ENCODE measurements at regions not wholly inside any gene's neighbourhood (a gene's known extent, or its start where the extent isn't known, plus 50 kb on each side); places are given as distances from the start of the nearest gene placed in this dataset.

GRCh38 chr15:97461226-97461625 is 499.3 kb upstream of the ARRDC4 start (continued):
- TF ChIP-seq AFF4 (CRISPR knock-in tag; IDR thresholded peaks at IDR 0.05; ENCODE audit: borderline replicate concordance): no peak
- TF ChIP-seq ATF2 (CRISPR knock-in tag; IDR thresholded peaks at IDR 0.05; ENCODE audit: borderline replicate concordance, low read depth): no peak
- TF ChIP-seq, protein P1, sequence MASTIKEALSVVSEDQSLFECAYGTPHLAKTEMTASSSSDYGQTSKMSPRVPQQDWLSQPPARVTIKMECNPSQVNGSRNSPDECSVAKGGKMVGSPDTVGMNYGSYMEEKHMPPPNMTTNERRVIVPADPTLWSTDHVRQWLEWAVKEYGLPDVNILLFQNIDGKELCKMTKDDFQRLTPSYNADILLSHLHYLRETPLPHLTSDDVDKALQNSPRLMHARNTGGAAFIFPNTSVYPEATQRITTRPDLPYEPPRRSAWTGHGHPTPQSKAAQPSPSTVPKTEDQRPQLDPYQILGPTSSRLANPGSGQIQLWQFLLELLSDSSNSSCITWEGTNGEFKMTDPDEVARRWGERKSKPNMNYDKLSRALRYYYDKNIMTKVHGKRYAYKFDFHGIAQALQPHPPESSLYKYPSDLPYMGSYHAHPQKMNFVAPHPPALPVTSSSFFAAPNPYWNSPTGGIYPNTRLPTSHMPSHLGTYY (CRISPR knock-in tag; IDR thresholded peaks at IDR 0.05): no peak
- TF ChIP-seq HMGA2 (CRISPR knock-in tag; IDR thresholded peaks at IDR 0.05): no peak
- TF ChIP-seq, protein P2, sequence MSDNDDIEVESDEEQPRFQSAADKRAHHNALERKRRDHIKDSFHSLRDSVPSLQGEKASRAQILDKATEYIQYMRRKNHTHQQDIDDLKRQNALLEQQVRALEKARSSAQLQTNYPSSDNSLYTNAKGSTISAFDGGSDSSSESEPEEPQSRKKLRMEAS (CRISPR knock-in tag; IDR thresholded peaks at IDR 0.05): no peak
- TF ChIP-seq CBFB (CRISPR knock-in tag; IDR thresholded peaks at IDR 0.05; ENCODE audit: low read depth): no peak
- TF ChIP-seq NR2C2 (CRISPR knock-in tag; IDR thresholded peaks at IDR 0.05): no peak
- no peak for TF ChIP-seq ZNF423 (CRISPR knock-in tag; IDR thresholded peaks at IDR 0.05)
- no peak for TF ChIP-seq IRF2 (CRISPR knock-in tag; IDR thresholded peaks at IDR 0.05; ENCODE audit: borderline replicate concordance, low read depth)

- no peak for ATAC-seq
- Mint-ChIP-seq H3K4me3 (no peak overlapping the region), H3K27ac (no peak overlapping the region), H3K27me3 (ENCODE audit: low read depth) (no peaks in the 10 kb centered on the region), H3K9me3 (no peaks in the 10 kb centered on the region), H3K4me1 (no peaks in the 10 kb centered on the region), H3K36me3 (no peaks in the 10 kb centered on the region)
- ChIA-PET POLR2A (no interaction called here), CTCF (no interaction called here)
- TF ChIP-seq E2F5 (CRISPR knock-in tag; IDR thresholded peaks at IDR 0.05) (no peak), KAT7 (CRISPR knock-in tag; IDR thresholded peaks at IDR 0.05; ENCODE audit: borderline replicate concordance) (no peak), ZNF281 (CRISPR knock-in tag; IDR thresholded peaks at IDR 0.05) (no peak), AFF4 (CRISPR knock-in tag; IDR thresholded peaks at IDR 0.05; ENCODE audit: borderline replicate concordance) (no peak), SP1 (CRISPR knock-in tag; conservative IDR thresholded peaks at IDR 0.05) (no peak), NFATC4 (CRISPR knock-in tag; IDR thresholded peaks at IDR 0.05) (no peak), ETV6 (CRISPR knock-in tag; IDR thresholded peaks at IDR 0.05) (no peak), GABPB1 (CRISPR knock-in tag; IDR thresholded peaks at IDR 0.05) (no peak)
- DNase-seq (ENCODE audit: low spot score): no peak
Observed at GRCh38 chr15:97463696-97464095, 496.8 kb upstream of the ARRDC4 start.

Data from WTC11 (cell line).